ENCODE measurements at regions not wholly inside any gene's neighbourhood (a gene's known extent, or its start where the extent isn't known, plus 50 kb on each side); places are given as distances from the start of the nearest gene placed in this dataset.

DNA sequence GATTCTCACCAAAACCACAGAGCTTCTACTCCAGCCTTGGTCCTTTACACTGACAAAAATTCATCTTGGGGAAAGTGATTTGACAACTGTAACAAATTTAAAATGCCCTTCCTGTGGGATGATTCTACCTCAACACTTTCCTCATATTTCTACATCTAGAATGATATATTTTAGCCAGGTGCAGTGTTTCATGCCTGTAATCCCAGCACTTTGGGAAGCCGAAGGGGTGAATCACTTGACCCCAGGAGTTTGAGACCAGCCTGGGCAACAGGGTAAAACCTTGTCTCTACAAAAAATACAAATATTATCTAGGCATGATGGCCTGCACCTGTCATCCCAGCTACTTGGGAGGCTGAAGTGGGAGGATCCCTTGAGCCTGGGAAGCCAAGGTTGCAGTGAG lies 408.6 kb downstream of the CDH7 start:
- TF ChIP-seq, protein P1, sequence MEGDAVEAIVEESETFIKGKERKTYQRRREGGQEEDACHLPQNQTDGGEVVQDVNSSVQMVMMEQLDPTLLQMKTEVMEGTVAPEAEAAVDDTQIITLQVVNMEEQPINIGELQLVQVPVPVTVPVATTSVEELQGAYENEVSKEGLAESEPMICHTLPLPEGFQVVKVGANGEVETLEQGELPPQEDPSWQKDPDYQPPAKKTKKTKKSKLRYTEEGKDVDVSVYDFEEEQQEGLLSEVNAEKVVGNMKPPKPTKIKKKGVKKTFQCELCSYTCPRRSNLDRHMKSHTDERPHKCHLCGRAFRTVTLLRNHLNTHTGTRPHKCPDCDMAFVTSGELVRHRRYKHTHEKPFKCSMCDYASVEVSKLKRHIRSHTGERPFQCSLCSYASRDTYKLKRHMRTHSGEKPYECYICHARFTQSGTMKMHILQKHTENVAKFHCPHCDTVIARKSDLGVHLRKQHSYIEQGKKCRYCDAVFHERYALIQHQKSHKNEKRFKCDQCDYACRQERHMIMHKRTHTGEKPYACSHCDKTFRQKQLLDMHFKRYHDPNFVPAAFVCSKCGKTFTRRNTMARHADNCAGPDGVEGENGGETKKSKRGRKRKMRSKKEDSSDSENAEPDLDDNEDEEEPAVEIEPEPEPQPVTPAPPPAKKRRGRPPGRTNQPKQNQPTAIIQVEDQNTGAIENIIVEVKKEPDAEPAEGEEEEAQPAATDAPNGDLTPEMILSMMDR (IDR thresholded peaks at IDR 0.05; ENCODE audit: low read length): no peak
- TF ChIP-seq EZH2 (IDR thresholded peaks at IDR 0.05; ENCODE audit: borderline replicate concordance, low read length): no peak

Measured in OCI-LY1 (cell line).